OCI-LY7 (cell line): ENCODE measurements at regions not wholly inside any gene's neighbourhood (a gene's known extent, or its start where the extent isn't known, plus 50 kb on each side); places are given as distances from the start of the nearest gene placed in this dataset.

Experiments used
- EZH2phosphoT487 ChIP-seq: fragments of 200-600 bp; sonication (generic); IDR thresholded peaks from 2 replicates; pipeline ENCODE4 v1.6.1; 2018; ENCODE audit warnings: low read depth, borderline replicate concordance, mild to moderate bottlenecking, mixed run types, antibody characterized with exemption, low read length, moderate library complexity, mixed read lengths
- TF ChIP-seq, protein P1 (sequence below): fragments of 200-600 bp; sonication (generic); conservative IDR thresholded peaks from 2 replicates; pipeline ENCODE4 v1.5.1; 2014; ENCODE audit warnings: mild to moderate bottlenecking, antibody characterized with exemption, low read length, moderate library complexity, mixed read lengths

DNA sequence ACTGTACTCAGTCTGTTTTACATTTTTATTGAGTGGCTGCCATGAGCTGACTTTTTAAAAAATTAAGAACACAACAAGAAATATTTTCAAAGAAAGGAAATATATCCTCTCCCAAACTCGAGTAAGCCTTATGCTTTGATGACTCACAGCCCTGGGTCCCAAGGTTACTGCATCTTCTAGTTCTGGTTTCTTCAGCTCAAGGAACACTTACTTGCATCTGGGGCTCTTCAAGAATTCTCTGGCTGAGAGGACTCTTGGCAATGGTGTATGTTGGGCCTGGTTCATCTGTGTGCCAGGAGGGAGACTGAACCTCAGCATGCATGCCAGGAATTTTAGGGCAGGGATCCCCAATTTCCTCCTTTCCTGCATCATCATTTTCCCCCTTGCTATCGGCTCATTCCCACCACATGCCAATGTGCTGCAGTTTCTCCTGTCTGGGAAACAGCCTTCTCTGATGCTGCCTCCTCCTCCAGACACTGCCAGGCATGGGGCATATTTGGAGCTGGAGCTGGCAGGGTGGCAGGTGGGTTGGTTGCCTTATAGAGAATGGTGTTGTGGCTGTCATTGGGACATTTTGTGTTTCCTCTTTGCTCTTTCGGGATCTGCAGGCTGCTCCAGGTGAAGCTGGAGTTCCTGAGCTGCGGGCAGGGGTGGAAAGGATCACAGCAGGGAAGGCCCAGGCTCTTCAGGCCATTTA, 192.2 kb upstream of the HS6ST1 start:
- TF ChIP-seq, protein P1, sequence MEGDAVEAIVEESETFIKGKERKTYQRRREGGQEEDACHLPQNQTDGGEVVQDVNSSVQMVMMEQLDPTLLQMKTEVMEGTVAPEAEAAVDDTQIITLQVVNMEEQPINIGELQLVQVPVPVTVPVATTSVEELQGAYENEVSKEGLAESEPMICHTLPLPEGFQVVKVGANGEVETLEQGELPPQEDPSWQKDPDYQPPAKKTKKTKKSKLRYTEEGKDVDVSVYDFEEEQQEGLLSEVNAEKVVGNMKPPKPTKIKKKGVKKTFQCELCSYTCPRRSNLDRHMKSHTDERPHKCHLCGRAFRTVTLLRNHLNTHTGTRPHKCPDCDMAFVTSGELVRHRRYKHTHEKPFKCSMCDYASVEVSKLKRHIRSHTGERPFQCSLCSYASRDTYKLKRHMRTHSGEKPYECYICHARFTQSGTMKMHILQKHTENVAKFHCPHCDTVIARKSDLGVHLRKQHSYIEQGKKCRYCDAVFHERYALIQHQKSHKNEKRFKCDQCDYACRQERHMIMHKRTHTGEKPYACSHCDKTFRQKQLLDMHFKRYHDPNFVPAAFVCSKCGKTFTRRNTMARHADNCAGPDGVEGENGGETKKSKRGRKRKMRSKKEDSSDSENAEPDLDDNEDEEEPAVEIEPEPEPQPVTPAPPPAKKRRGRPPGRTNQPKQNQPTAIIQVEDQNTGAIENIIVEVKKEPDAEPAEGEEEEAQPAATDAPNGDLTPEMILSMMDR, result no peak
- TF ChIP-seq EZH2phosphoT487, result no peak
